Lower lobe of right lung (tissue), 2 donors: ENCODE measurements at regions not wholly inside any gene's neighbourhood (a gene's known extent, or its start where the extent isn't known, plus 50 kb on each side); places are given as distances from the start of the nearest gene placed in this dataset.

Source experiments
- ATAC-seq, 2 donors: fragments of 200-7000 bp; cut with Tn5 transposase; one replicate each; pipeline ENCODE4 v1.9.1; 2020 to 2022; ENCODE audit warnings: mild to moderate bottlenecking in 2 of 2, moderate library complexity in 2 of 2
- DNase-seq: peaks from one replicate; pipeline ENCODE4 v3.0.0-alpha.2; 2020
- H3K27ac ChIP-seq: fragments of 200-600 bp; one replicate; pipeline ENCODE4 v1.8.0; 2022
- H3K27me3 ChIP-seq: fragments of 200-600 bp; one replicate; pipeline ENCODE4 v1.8.0; 2022; ENCODE audit warnings: low read depth
- H3K36me3 ChIP-seq: fragments of 200-600 bp; one replicate; pipeline ENCODE4 v1.8.0; 2022; ENCODE audit warnings: mild to moderate bottlenecking
- H3K4me1 ChIP-seq: fragments of 200-600 bp; one replicate; pipeline ENCODE4 v1.8.0; 2022
- H3K4me3 ChIP-seq: fragments of 200-600 bp; one replicate; pipeline ENCODE4 v1.8.0; 2022; ENCODE audit warnings: mild to moderate bottlenecking
- H3K9me3 ChIP-seq: fragments of 200-600 bp; one replicate; pipeline ENCODE4 v1.8.0; 2022
- intact Hi-C: fragments of 100-400 bp; cut with DNase I; formaldehyde crosslinking; loops from one replicate; pipeline ENCODE4 v1.11.0; 2022
- TF ChIP-seq, protein P1 (sequence below): fragments of 200-600 bp; IDR thresholded peaks from one replicate; pipeline ENCODE4 v1.8.0; 2022; ENCODE audit warnings: antibody characterized with exemption, mild to moderate bottlenecking
- donor health status: DM: no; HTN: yes; CAD: no; lungs with severe emphysema.

- no peaks in the 10 kb centered on the region for H3K9me3 ChIP-seq
- intact Hi-C loops: no loop called here
- no peak overlapping the region for H3K27ac ChIP-seq
- H3K4me3 ChIP-seq: no peak overlapping the region
- ATAC-seq: no peak
- no peaks in the 10 kb centered on the region for H3K27me3 ChIP-seq
- H3K36me3 ChIP-seq: no peaks in the 10 kb centered on the region
- no peak for DNase-seq
- TF ChIP-seq, protein P1, sequence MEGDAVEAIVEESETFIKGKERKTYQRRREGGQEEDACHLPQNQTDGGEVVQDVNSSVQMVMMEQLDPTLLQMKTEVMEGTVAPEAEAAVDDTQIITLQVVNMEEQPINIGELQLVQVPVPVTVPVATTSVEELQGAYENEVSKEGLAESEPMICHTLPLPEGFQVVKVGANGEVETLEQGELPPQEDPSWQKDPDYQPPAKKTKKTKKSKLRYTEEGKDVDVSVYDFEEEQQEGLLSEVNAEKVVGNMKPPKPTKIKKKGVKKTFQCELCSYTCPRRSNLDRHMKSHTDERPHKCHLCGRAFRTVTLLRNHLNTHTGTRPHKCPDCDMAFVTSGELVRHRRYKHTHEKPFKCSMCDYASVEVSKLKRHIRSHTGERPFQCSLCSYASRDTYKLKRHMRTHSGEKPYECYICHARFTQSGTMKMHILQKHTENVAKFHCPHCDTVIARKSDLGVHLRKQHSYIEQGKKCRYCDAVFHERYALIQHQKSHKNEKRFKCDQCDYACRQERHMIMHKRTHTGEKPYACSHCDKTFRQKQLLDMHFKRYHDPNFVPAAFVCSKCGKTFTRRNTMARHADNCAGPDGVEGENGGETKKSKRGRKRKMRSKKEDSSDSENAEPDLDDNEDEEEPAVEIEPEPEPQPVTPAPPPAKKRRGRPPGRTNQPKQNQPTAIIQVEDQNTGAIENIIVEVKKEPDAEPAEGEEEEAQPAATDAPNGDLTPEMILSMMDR: no peak
- no peaks in the 10 kb centered on the region for H3K4me1 ChIP-seq
These were observed 754.3 kb upstream of the TENM3 start for GRCh38 chr4:181488926-181489325.

- H3K27me3 ChIP-seq: no peaks in the 10 kb centered on the region
- DNase-seq (no peak), ATAC-seq (no peak)
- intact Hi-C loops: no loop called here
- H3K27ac ChIP-seq: no peak overlapping the region
- no peaks in the 10 kb centered on the region for H3K9me3 ChIP-seq
- H3K36me3 ChIP-seq: no peaks in the 10 kb centered on the region
- TF ChIP-seq, protein P1: no peak
- no peak overlapping the region for H3K4me3 ChIP-seq
- no peaks in the 10 kb centered on the region for H3K4me1 ChIP-seq
These were observed 745.1 kb upstream of the TENM3 start for GRCh38 chr4:181498148-181498547.

DNA sequence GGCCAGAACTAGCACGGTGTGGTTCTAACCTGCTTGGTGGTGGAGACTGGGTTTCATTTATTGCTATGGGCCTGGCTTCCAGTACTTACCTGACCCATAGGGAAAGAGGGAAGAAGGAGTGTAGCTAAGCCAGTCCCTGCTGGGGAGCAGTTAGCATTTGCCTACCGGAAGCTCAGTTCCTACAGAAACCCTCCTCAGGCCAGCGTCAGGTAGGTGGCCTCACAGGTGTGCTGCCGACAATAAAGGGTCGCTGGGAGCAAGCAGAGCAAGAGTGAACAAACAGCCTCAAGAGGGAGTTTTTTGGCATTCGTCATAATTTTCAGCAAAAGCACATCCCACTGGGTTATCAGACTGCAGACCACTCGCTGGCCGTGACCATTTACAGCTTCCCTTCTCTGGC, 740.6 kb upstream of the TENM3 start:
- DNase-seq (no peak), ATAC-seq (no peak)
- no peaks in the 10 kb centered on the region for H3K4me1 ChIP-seq
- H3K4me3 ChIP-seq: no peak overlapping the region
- H3K27me3 ChIP-seq: no peaks in the 10 kb centered on the region
- TF ChIP-seq, protein P1: no peak
- H3K9me3 ChIP-seq: no peaks in the 10 kb centered on the region
- H3K27ac ChIP-seq: no peak overlapping the region
- intact Hi-C loops: no loop called here
- H3K36me3 ChIP-seq: no peaks in the 10 kb centered on the region

GRCh38 chr4:181503687-181504390, 739.4 kb upstream of the TENM3 start:
- Histone ChIP-seq H3K36me3 (no peaks in the 10 kb centered on the region), H3K9me3 (no peaks in the 10 kb centered on the region), H3K4me1 (no peaks in the 10 kb centered on the region), H3K4me3 (no peak overlapping the region), H3K27ac (no peak overlapping the region), H3K27me3 (no peaks in the 10 kb centered on the region)
- TF ChIP-seq, protein P1: no peak
- intact Hi-C loops: no loop called here
- ATAC-seq (no peak), DNase-seq (no peak)

DNA sequence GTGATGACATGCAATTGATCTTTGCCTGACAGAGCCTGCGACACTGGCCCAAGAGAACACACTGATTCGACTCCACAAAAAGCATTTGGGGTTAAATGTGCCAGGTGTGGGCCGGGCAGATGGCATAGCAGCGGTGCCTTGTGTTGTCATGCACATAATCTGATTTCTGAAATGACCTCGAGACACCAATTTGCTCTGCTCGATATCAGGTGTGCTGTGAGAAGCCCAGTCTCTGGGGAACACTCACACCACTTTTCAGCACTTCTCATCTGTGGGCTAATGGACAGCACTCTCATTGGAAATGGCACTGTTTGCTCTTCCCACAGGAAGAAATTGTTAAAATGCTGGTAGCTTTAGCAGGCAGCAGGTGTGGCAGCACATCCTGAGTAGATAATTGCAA, 738.3 kb upstream of the TENM3 start:
- no peaks in the 10 kb centered on the region for H3K4me1 ChIP-seq
- no peaks in the 10 kb centered on the region for H3K9me3 ChIP-seq
- ATAC-seq: no peak
- no peaks in the 10 kb centered on the region for H3K27me3 ChIP-seq
- TF ChIP-seq, protein P1: no peak
- no peaks in the 10 kb centered on the region for H3K36me3 ChIP-seq
- no peak overlapping the region for H3K4me3 ChIP-seq
- DNase-seq: no peak
- no peak overlapping the region for H3K27ac ChIP-seq
- intact Hi-C loops: no loop called here
